GM12872 (cell line): ENCODE measurements at regions not wholly inside any gene's neighbourhood (a gene's known extent, or its start where the extent isn't known, plus 50 kb on each side); places are given as distances from the start of the nearest gene placed in this dataset.

Experiments used
- TF ChIP-seq, protein P1 (sequence below): IDR thresholded peaks from 3 replicates; pipeline ENCODE4 v1.5.1; 2011; ENCODE audit warnings: low read depth, mild to moderate bottlenecking, low read length, moderate library complexity; ENCODE audit not compliant: insufficient read depth

GRCh38 chr3:168157903-168158302 lies 62.2 kb upstream of the GOLIM4 start:
- TF ChIP-seq, protein P1, sequence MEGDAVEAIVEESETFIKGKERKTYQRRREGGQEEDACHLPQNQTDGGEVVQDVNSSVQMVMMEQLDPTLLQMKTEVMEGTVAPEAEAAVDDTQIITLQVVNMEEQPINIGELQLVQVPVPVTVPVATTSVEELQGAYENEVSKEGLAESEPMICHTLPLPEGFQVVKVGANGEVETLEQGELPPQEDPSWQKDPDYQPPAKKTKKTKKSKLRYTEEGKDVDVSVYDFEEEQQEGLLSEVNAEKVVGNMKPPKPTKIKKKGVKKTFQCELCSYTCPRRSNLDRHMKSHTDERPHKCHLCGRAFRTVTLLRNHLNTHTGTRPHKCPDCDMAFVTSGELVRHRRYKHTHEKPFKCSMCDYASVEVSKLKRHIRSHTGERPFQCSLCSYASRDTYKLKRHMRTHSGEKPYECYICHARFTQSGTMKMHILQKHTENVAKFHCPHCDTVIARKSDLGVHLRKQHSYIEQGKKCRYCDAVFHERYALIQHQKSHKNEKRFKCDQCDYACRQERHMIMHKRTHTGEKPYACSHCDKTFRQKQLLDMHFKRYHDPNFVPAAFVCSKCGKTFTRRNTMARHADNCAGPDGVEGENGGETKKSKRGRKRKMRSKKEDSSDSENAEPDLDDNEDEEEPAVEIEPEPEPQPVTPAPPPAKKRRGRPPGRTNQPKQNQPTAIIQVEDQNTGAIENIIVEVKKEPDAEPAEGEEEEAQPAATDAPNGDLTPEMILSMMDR, result no peak

DNA sequence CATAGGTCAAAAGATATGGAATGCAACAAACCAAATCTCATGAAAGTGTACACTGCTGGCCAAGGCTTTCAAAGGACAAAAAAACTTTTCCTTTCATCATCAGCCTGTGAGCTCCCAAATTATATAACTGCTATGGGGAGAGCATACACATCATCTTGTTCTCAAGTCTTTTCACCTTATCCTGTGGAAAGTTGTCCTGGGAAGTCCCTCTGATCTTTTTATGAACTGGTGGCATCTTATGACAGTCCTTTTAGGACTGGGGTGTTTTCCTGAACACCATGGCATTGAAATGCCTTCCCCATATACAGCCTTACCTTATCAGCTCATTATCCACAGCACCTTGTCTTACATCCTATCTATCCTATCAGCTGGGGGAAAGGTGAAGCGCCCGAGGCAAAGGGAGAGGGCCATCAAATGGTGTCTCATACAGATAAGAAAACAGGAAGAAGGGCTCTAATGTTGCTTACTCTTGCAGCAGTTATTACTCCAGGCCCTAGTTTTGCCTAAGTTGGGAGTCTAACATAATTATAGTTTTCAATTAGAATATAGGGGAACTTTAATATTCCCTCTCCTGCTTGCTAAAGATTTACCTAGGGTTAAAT lies 61.5 kb upstream of the GOLIM4 start:
- TF ChIP-seq, protein P1, result no peak

DNA sequence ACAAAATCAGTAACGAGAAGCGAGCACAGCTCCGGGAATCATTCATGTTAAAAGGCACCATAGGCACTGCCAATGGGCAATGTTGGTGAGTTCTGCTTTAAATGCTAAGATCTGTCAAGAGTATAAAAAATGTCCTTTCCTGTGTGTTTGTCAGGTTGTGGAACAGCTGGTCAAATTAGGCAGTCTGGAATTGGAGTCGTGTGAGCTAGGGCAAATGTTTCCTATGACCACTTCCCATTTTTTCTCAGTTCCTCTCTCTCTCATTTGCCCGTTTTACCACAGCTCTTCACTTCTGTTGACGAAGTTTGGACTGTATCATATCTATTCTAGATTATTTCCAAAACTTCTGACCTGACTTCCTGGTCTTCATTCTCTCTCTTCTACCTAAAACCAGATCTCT lies 60.8 kb upstream of the GOLIM4 start:
- TF ChIP-seq, protein P1, result no peak

DNA sequence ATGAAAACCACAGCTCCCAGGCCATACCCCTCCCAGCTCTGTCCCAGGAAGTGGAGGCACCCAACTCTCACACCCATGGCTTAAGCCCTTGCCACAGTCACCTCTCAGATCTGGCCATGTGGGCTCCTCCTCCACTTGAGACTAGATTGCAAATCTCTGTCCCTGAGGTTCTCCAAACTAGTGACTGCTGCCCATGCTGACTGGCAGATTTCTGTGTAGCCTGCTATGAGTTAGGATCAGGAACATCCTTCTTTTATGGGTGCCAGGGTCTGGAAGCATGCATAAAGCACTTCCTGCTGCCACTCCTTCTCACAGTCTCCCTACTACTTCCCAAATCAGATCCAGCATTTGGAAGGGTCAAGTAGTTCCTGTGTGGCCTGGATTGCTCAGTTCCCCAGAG lies 59.6 kb upstream of the GOLIM4 start:
- TF ChIP-seq, protein P1, result no peak

DNA sequence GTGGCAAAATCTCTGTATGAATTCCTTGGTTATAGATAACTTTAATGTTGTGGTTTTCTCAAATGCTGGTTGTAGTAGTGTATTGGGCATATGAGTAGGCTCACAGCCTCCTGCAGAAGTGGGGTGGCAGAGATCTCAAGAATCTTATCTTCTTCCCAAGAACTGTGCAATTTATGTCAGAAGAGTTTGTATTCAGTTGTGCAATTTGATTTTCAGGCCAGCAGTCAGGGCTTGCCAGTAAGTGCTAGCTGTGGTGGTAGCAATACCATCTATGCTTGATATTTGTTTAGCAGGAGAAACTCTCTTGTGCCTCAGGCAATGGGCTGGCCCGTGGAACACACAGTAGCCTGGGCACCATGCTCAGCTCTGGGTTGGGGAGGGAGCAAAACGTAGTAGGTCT lies 58.4 kb upstream of the GOLIM4 start:
- TF ChIP-seq, protein P1, result no peak

GRCh38 chr3:168152149-168152548 lies 56.4 kb upstream of the GOLIM4 start:
- TF ChIP-seq, protein P1, result no peak
